Gastrocnemius medialis (tissue), 4 donors: ENCODE measurements at regions not wholly inside any gene's neighbourhood (a gene's known extent, or its start where the extent isn't known, plus 50 kb on each side); places are given as distances from the start of the nearest gene placed in this dataset.
A peak's percentile ranks its signal among the peaks of the same experiment; 100 is the strongest.

Source experiments
- ATAC-seq, 2 donors: fragments of 150-250 bp; one replicate each; pipeline ENCODE4 v1.9.1; 2016
- DNase-seq, 2 donors: peaks; one replicate each; pipeline ENCODE4 v3.0.0-alpha.2; 2019
- H3K27ac ChIP-seq, 4 donors: fragments of 200-600 bp; sonication (generic); 1 replicate in 1 of 4; 2 replicates in 3 of 4; pipeline ENCODE4 v1.5.1; 2016 to 2018; ENCODE audit warnings: mild to moderate bottlenecking in 2 of 4, moderate library complexity in 1 of 4
- H3K27me3 ChIP-seq, 3 donors: fragments of 200-600 bp; sonication (generic) in 2 of 3; 1 replicate in 1 of 3; 2 replicates in 2 of 3; pipeline versions ENCODE4 v1.5.1 to v1.6.0; 2016 to 2019; ENCODE audit warnings: mild to moderate bottlenecking in 1 of 3, moderate library complexity in 1 of 3
- H3K36me3 ChIP-seq, 2 donors: fragments of 200-600 bp; sonication (generic) in 1 of 2; one replicate each; pipeline ENCODE4 v1.5.1; 2017 to 2018
- H3K4me1 ChIP-seq, 2 donors: fragments of 200-600 bp; sonication (generic) in 1 of 2; one replicate each; pipeline ENCODE4 v1.5.1; 2016 to 2017; ENCODE audit warnings: mild to moderate bottlenecking in 2 of 2
- H3K4me3 ChIP-seq, 4 donors: fragments of 200-600 bp; sonication (generic) in 3 of 4; 1 replicate in 1 of 4; 2 replicates in 3 of 4; pipeline ENCODE4 v1.5.1; 2016 to 2019; ENCODE audit warnings: mild to moderate bottlenecking in 2 of 4
- H3K9me3 ChIP-seq, 3 donors: fragments of 200-600 bp; sonication (generic) in 2 of 3; 1 replicate in 1 of 3; 2 replicates in 2 of 3; pipeline ENCODE4 v1.5.1; 2016 to 2019
- POLR2A ChIP-seq, 2 donors: fragments of 450-650 bp; IDR thresholded peaks; one replicate each; pipeline ENCODE4 v1.6.1; 2017; ENCODE audit warnings: antibody characterized with exemption in 2 of 2, mild to moderate bottlenecking in 2 of 2, moderate library complexity in 2 of 2
- in situ Hi-C, 4 donors: fragments of 200-750 bp; cut with MboI; loops; one replicate each; pipeline versions ENCODE4 v1.15.0 to v1.8.0; 2017; ENCODE audit warnings: low sequenced_read_pairs in 4 of 4
- intact Hi-C: fragments of 100-400 bp; cut with DNase I; formaldehyde crosslinking; loops from one replicate; pipeline ENCODE4 v1.15.1; 2023; ENCODE audit warnings: low total_unique reads
- TF ChIP-seq, protein P1 (sequence below), 5 experiments: fragments of 450-650 bp in 3 of 5; fragments of 200-600 bp in 2 of 5; sonication (generic) in 2 of 5; IDR thresholded peaks in 4 of 5; conservative IDR thresholded peaks in 1 of 5; 1 replicate in 4 of 5; 2 replicates in 1 of 5; pipeline ENCODE4 v1.5.1; 2016 to 2019; ENCODE audit warnings: antibody characterized with exemption in 5 of 5, mild to moderate bottlenecking in 3 of 5, moderate library complexity in 3 of 5

DNA sequence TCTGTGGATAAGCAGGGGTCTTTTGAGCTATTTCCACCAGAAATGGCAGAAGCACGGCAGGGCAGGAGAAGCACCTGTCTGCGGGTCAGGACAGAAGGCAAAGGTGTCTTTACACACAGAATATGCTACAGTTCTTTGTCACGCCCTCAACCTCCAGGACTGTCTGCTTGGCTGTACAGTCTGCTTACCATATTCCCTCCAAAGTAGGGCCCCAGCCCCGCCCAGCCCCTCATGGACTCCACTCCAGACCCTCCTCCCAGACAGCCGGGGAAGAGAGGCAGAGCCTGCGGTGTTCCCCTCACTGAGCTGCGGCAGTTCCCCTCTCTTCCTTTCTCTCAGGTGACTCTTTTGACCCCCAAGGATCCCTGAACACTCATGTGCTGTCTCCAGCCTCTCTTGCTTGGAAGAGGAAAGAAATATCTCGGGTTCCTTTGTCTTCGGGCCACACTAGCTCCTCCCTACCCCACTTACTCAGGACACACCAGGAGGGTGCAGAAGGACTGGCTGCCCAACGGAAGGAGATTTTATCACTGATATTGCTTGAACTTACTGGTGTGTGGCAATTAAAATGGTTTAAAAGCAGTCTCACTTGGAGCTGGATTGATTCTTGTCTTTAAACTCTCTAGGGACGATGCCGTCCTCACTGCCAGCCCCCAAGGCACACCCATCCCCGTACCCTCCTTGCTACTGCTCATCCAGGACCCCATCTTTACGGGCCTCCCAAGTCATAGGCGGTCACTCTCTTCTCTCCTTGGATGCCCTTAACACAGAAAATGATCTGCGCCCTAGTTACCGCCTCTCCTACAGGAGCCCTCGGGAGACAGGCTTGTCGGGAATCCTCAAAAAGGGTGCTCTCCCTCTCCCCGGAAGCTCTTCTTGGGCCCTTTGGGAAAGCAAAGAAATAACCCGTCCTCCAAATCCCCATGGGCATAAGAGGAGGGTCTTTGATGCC, 169.7 kb downstream of the TOMM20 start:
- Histone ChIP-seq H3K4me1 (peaks cover 55 to 56% of the 10 kb centered on the region in 2 donors), H3K27me3 (no peaks in the 10 kb centered on the region), H3K27ac (peak overlapping the region in 1 of 4 donors; percentile 19), H3K9me3 (no peaks in the 10 kb centered on the region), H3K36me3 (no peaks in the 10 kb centered on the region), H3K4me3 (no peak overlapping the region)
- ATAC-seq: no peak
- TF ChIP-seq POLR2A (IDR thresholded peaks at IDR 0.05): no peak
- TF ChIP-seq, protein P1, sequence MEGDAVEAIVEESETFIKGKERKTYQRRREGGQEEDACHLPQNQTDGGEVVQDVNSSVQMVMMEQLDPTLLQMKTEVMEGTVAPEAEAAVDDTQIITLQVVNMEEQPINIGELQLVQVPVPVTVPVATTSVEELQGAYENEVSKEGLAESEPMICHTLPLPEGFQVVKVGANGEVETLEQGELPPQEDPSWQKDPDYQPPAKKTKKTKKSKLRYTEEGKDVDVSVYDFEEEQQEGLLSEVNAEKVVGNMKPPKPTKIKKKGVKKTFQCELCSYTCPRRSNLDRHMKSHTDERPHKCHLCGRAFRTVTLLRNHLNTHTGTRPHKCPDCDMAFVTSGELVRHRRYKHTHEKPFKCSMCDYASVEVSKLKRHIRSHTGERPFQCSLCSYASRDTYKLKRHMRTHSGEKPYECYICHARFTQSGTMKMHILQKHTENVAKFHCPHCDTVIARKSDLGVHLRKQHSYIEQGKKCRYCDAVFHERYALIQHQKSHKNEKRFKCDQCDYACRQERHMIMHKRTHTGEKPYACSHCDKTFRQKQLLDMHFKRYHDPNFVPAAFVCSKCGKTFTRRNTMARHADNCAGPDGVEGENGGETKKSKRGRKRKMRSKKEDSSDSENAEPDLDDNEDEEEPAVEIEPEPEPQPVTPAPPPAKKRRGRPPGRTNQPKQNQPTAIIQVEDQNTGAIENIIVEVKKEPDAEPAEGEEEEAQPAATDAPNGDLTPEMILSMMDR (IDR thresholded peaks at IDR 0.05 in 4 of 5, conservative IDR thresholded peaks at IDR 0.05 in 1 of 5): no peak
- DNase-seq: no peak
- intact Hi-C loops (no loop called here), in situ Hi-C loops (no loop called here)

DNA sequence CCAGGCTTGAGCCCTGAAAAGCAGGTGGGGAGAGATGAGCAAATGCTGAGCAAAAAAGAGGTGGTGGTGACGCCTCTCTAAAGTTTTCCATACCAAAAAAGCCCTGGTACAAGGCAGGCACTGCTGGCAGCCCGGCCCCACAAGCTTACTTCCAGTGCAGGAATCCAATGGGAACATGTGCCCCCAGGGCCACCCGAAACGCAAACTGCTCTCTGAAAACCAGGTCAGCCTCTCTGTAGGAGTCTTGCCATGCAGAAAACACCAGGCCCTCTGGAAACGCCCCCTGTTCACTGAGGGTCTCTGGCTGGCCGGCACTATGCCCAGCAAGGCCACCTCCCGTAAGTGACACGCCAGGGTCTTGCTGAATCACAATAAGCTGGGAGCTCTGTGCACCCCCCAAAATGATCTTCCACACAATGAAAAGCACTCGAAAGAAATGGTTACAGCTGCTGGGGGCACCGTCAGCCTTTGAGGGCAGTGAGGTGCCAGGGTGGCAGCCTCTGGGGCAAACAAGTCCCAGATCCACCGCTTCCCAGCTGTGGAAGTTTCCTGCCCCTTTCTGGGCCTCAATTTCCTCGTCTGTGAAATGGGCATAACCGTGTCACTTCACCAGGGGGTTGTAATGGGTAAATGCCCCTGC, 170.5 kb downstream of the TOMM20 start:
- H3K9me3 ChIP-seq: no peaks in the 10 kb centered on the region
- DNase-seq (no peak), ATAC-seq (no peak)
- H3K27ac ChIP-seq: peak overlapping the region in 2 of 4 donors; percentile 16 to 33
- TF ChIP-seq POLR2A (IDR thresholded peaks at IDR 0.05): no peak
- TF ChIP-seq, protein P1 (IDR thresholded peaks at IDR 0.05 in 4 of 5, conservative IDR thresholded peaks at IDR 0.05 in 1 of 5): no peak
- H3K4me3 ChIP-seq: no peak overlapping the region
- H3K27me3 ChIP-seq: no peaks in the 10 kb centered on the region
- peaks cover 47 to 48% of the 10 kb centered on the region in 2 donors for H3K4me1 ChIP-seq
- H3K36me3 ChIP-seq: no peaks in the 10 kb centered on the region
- in situ Hi-C loops: no loop called here
- intact Hi-C loops: no loop called here

DNA sequence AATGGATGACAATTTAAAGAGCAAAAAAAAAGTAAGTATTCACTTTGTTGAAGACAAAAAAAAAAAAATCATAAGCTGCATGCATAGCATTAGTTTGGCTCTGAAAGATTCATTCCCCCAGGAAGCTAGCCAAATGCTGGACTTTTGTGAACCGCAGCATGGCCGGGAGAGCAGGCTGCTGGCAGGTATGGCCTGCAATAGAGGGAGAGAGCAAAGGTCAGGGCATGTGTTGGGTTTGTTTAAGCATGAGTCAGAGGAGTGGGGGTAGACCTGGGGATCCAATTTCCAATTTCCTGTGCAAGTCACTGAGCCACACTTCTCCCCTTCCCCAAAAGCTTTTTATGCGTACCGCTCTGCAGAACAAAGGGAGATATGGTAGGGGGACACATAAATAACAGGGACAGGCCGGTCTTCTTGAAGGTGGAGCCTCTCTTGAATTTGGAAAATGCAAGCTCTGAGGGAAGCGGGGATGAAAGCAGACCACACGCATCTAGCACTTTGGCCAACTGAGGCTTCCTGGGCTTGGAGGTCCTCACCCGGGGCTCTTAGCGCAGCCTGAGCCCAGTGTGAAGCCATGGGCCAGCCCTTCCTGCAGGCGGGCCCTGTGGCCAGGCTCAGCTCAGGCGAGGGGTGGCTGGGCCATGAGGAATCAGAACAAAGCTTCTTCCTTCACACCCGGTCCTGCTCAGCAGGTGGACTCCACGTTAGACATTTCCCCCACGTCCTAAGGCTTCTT, 171.1 kb downstream of the TOMM20 start:
- Histone ChIP-seq H3K36me3 (no peaks in the 10 kb centered on the region), H3K27ac (peak overlapping the region in 3 of 4 donors; percentile 16 to 42 (median 33)), H3K9me3 (no peaks in the 10 kb centered on the region), H3K4me1 (peaks cover 41 to 42% of the 10 kb centered on the region in 2 donors), H3K4me3 (no peak overlapping the region), H3K27me3 (no peaks in the 10 kb centered on the region)
- intact Hi-C loops (no loop called here), in situ Hi-C loops (no loop called here)
- no peak for TF ChIP-seq POLR2A (IDR thresholded peaks at IDR 0.05)
- TF ChIP-seq, protein P1 (IDR thresholded peaks at IDR 0.05 in 4 of 5, conservative IDR thresholded peaks at IDR 0.05 in 1 of 5): no peak
- ATAC-seq (peak; percentile 44 to 71), DNase-seq (no peak)

DNA sequence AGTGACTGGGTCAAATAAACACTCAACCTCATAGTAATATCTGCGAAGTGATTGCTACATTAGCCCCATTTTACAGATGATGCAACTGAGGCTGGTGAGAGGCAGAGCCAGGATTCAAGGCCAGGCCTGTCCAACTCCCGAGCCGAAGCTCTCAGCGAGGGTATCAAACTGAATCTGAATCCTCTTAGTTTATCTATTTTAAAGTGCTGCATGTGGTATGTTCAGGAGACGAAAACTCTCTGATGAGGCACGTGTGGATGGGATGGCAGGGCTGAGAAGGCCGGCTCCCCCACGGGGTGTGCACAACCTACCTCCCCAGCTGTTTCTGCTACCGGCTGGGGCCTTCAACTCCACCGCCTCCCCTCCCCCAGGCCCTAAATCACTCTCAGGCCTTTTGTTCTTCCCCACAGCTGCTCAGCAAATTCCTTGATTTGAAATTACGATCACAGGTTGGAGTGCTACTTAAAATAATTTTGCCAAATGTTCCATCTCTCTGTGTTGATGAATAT, 171.8 kb downstream of the TOMM20 start:
- peaks cover 35 to 36% of the 10 kb centered on the region in 2 donors for H3K4me1 ChIP-seq
- TF ChIP-seq, protein P1 (IDR thresholded peaks at IDR 0.05 in 4 of 5, conservative IDR thresholded peaks at IDR 0.05 in 1 of 5): no peak
- no peak for TF ChIP-seq POLR2A (IDR thresholded peaks at IDR 0.05)
- H3K27me3 ChIP-seq: no peaks in the 10 kb centered on the region
- ATAC-seq: no peak
- H3K36me3 ChIP-seq: no peaks in the 10 kb centered on the region
- no peaks in the 10 kb centered on the region for H3K9me3 ChIP-seq
- intact Hi-C loops: no loop called here
- H3K27ac ChIP-seq: peak overlapping the region in 3 of 4 donors; percentile 16 to 42 (median 33)
- in situ Hi-C loops: no loop called here
- no peak for DNase-seq
- no peak overlapping the region for H3K4me3 ChIP-seq
